ENCODE measurements at regions not wholly inside any gene's neighbourhood (a gene's known extent, or its start where the extent isn't known, plus 50 kb on each side); places are given as distances from the start of the nearest gene placed in this dataset.

GRCh38 chr11:119845756-119846155 lies 116.8 kb upstream of the NECTIN1 start:
- peak in 2 of 10 donors; percentile 9 to 49 for DNase-seq
- intact Hi-C loops (cut with DNase I), result no loop called here

GRCh38 chr11:119845305-119845704 lies 116.3 kb upstream of the NECTIN1 start:
- DNase-seq, result peak in 2 of 10 donors; percentile 62 to 70
- intact Hi-C loops (cut with DNase I), result no loop called here

GRCh38 chr11:119844808-119845207 lies 115.8 kb upstream of the NECTIN1 start:
- intact Hi-C loops (cut with DNase I), result no loop called here
- peak in 2 of 10 donors; percentile 23 to 69 for DNase-seq

- intact Hi-C loops (cut with DNase I), result no loop called here
- peak in 1 of 10 donors; percentile 44 for DNase-seq
These were observed 114.9 kb upstream of the NECTIN1 start for GRCh38 chr11:119843877-119844276.

GRCh38 chr11:119842731-119843130 lies 113.7 kb upstream of the NECTIN1 start:
- intact Hi-C loops (cut with DNase I), result no loop called here
- peak in 1 of 10 donors; percentile 42 for DNase-seq

- intact Hi-C loops (cut with DNase I), result no loop called here
- peak in 1 of 10 donors; percentile 62 for DNase-seq
These were observed 110.6 kb upstream of the NECTIN1 start for GRCh38 chr11:119839476-119840133.

GRCh38 chr11:119835753-119836152 lies 106.8 kb upstream of the NECTIN1 start:
- intact Hi-C loops (cut with DNase I), result no loop called here

GRCh38 chr11:119832202-119832935 lies 103.4 kb upstream of the NECTIN1 start:
- DNase-seq, result no peak
- intact Hi-C loops (cut with DNase I), result no loop called here

More at GRCh38 chr11:119835753-119836152, 106.8 kb upstream of the NECTIN1 start:
- no peak for DNase-seq

GRCh38 chr11:119831011-119831410 lies 102.0 kb upstream of the NECTIN1 start:
- no peak for DNase-seq
- intact Hi-C loops (cut with DNase I), result no loop called here

GRCh38 chr11:119830400-119830799 lies 101.4 kb upstream of the NECTIN1 start:
- intact Hi-C loops (cut with DNase I), result no loop called here
- no peak for DNase-seq

- intact Hi-C loops (cut with DNase I), result no loop called here
- DNase-seq, result no peak
These were observed 100.4 kb upstream of the NECTIN1 start for GRCh38 chr11:119829402-119829801.

- intact Hi-C loops (cut with DNase I), result no loop called here
- DNase-seq, result no peak
These were observed 99.8 kb upstream of the NECTIN1 start for GRCh38 chr11:119828819-119829218.

GRCh38 chr11:119828006-119828405 lies 99.0 kb upstream of the NECTIN1 start:
- intact Hi-C loops (cut with DNase I), result no loop called here
- no peak for DNase-seq

GRCh38 chr11:119827113-119827512 lies 98.1 kb upstream of the NECTIN1 start:
- DNase-seq, result no peak
- intact Hi-C loops (cut with DNase I), result no loop called here

GRCh38 chr11:119823077-119823476 lies 94.1 kb upstream of the NECTIN1 start:
- intact Hi-C loops (cut with DNase I), result no loop called here
- DNase-seq, result peak in 1 of 10 donors; percentile 11

GRCh38 chr11:119816660-119817059 lies 87.7 kb upstream of the NECTIN1 start:
- no peak for DNase-seq

GRCh38 chr11:119814766-119815165 lies 85.8 kb upstream of the NECTIN1 start:
- DNase-seq, result no peak
- intact Hi-C loops (cut with DNase I), result no loop called here

More at GRCh38 chr11:119816660-119817059, 87.7 kb upstream of the NECTIN1 start:
- intact Hi-C loops (cut with DNase I), result no loop called here

- intact Hi-C loops (cut with DNase I), result no loop called here
- DNase-seq, result peak in 1 of 10 donors; percentile 64
These were observed 81.7 kb upstream of the NECTIN1 start for GRCh38 chr11:119810478-119811232.

- DNase-seq, result peak in 2 of 10 donors; percentile 62 to 65
- intact Hi-C loops (cut with DNase I), result no loop called here
These were observed 80.3 kb upstream of the NECTIN1 start for GRCh38 chr11:119809346-119809745.

GRCh38 chr11:119808407-119809185 lies 79.6 kb upstream of the NECTIN1 start:
- intact Hi-C loops (cut with DNase I), result no loop called here
- DNase-seq, result peak in 2 of 10 donors; percentile 69 to 73
